Activated naive CD4-positive, alpha-beta T cell treated with anti-CD3 and anti-CD28 coated beads, Interleukin-2, amount 50 U/mL, for 24 hours (primary cell): ENCODE measurements at regions not wholly inside any gene's neighbourhood (a gene's known extent, or its start where the extent isn't known, plus 50 kb on each side); places are given as distances from the start of the nearest gene placed in this dataset.

Experiments used
- H3K27ac Mint-ChIP-seq: one replicate; pipeline ENCODE4 v1.8.0; 2021; ENCODE audit warnings: mild to moderate bottlenecking, mixed read lengths
- H3K27me3 Mint-ChIP-seq: one replicate; pipeline ENCODE4 v1.8.0; 2021; ENCODE audit warnings: mixed read lengths
- H3K36me3 Mint-ChIP-seq: one replicate; pipeline ENCODE4 v1.8.0; 2021; ENCODE audit warnings: mixed read lengths
- H3K4me1 Mint-ChIP-seq: one replicate; pipeline ENCODE4 v1.8.0; 2021; ENCODE audit warnings: mixed read lengths
- H3K4me3 Mint-ChIP-seq: one replicate; pipeline ENCODE4 v1.8.0; 2021; ENCODE audit warnings: mild to moderate bottlenecking, mixed read lengths
- H3K9me3 Mint-ChIP-seq: one replicate; pipeline ENCODE4 v1.8.0; 2021; ENCODE audit warnings: mixed read lengths

- Mint-ChIP-seq H3K4me1 (peaks cover 11% of the 10 kb centered on the region), H3K36me3 (no peaks in the 10 kb centered on the region), H3K4me3 (no peak overlapping the region), H3K27me3 (peaks cover 10% of the 10 kb centered on the region), H3K9me3 (no peaks in the 10 kb centered on the region), H3K27ac (no peak overlapping the region)
These were observed 126.0 kb upstream of the IQSEC1 start for GRCh38 chr3:13199006-13199776.

GRCh38 chr3:13198264-13198879 lies 125.1 kb upstream of the IQSEC1 start:
- H3K4me3 Mint-ChIP-seq: no peak overlapping the region
- peaks cover 11% of the 10 kb centered on the region for H3K4me1 Mint-ChIP-seq
- no peaks in the 10 kb centered on the region for H3K9me3 Mint-ChIP-seq
- H3K27me3 Mint-ChIP-seq: peaks cover 9% of the 10 kb centered on the region
- no peak overlapping the region for H3K27ac Mint-ChIP-seq
- no peaks in the 10 kb centered on the region for H3K36me3 Mint-ChIP-seq

GRCh38 chr3:13197795-13198194 lies 124.6 kb upstream of the IQSEC1 start:
- H3K27me3 Mint-ChIP-seq: peaks cover 4% of the 10 kb centered on the region
- no peaks in the 10 kb centered on the region for H3K36me3 Mint-ChIP-seq
- no peak overlapping the region for H3K4me3 Mint-ChIP-seq
- peaks cover 11% of the 10 kb centered on the region for H3K4me1 Mint-ChIP-seq
- H3K27ac Mint-ChIP-seq: no peak overlapping the region
- H3K9me3 Mint-ChIP-seq: no peaks in the 10 kb centered on the region

- H3K36me3 Mint-ChIP-seq: no peaks in the 10 kb centered on the region
- peaks cover 11% of the 10 kb centered on the region for H3K4me1 Mint-ChIP-seq
- H3K9me3 Mint-ChIP-seq: no peaks in the 10 kb centered on the region
- no peak overlapping the region for H3K27ac Mint-ChIP-seq
- peaks cover 3% of the 10 kb centered on the region for H3K27me3 Mint-ChIP-seq
- H3K4me3 Mint-ChIP-seq: no peak overlapping the region
These were observed 124.1 kb upstream of the IQSEC1 start for GRCh38 chr3:13197281-13197680.

- Mint-ChIP-seq H3K27me3 (peaks cover 3% of the 10 kb centered on the region), H3K36me3 (peaks cover 2% of the 10 kb centered on the region), H3K4me1 (peaks cover 11% of the 10 kb centered on the region), H3K9me3 (no peaks in the 10 kb centered on the region), H3K27ac (no peak overlapping the region), H3K4me3 (no peak overlapping the region)
These were observed 122.1 kb upstream of the IQSEC1 start for GRCh38 chr3:13195374-13195773.

GRCh38 chr3:13194285-13195209 lies 121.3 kb upstream of the IQSEC1 start:
- peaks cover 14% of the 10 kb centered on the region for H3K4me1 Mint-ChIP-seq
- no peaks in the 10 kb centered on the region for H3K9me3 Mint-ChIP-seq
- no peak overlapping the region for H3K4me3 Mint-ChIP-seq
- no peak overlapping the region for H3K27ac Mint-ChIP-seq
- no peaks in the 10 kb centered on the region for H3K27me3 Mint-ChIP-seq
- H3K36me3 Mint-ChIP-seq: peaks cover 2% of the 10 kb centered on the region

GRCh38 chr3:13193320-13194284 lies 120.4 kb upstream of the IQSEC1 start:
- Mint-ChIP-seq H3K4me1 (peaks cover 17% of the 10 kb centered on the region), H3K4me3 (no peak overlapping the region), H3K36me3 (peaks cover 2% of the 10 kb centered on the region), H3K27ac (no peak overlapping the region), H3K9me3 (no peaks in the 10 kb centered on the region), H3K27me3 (no peaks in the 10 kb centered on the region)

- no peak overlapping the region for H3K4me3 Mint-ChIP-seq
- H3K9me3 Mint-ChIP-seq: no peaks in the 10 kb centered on the region
- H3K36me3 Mint-ChIP-seq: peaks cover 4% of the 10 kb centered on the region
- H3K27ac Mint-ChIP-seq: no peak overlapping the region
- H3K27me3 Mint-ChIP-seq: no peaks in the 10 kb centered on the region
- H3K4me1 Mint-ChIP-seq: peaks cover 17% of the 10 kb centered on the region
These were observed 119.4 kb upstream of the IQSEC1 start for GRCh38 chr3:13192471-13193213.

- no peak overlapping the region for H3K4me3 Mint-ChIP-seq
- no peak overlapping the region for H3K27ac Mint-ChIP-seq
These were observed 117.8 kb upstream of the IQSEC1 start for GRCh38 chr3:13191016-13191415.

GRCh38 chr3:13190378-13190765 lies 117.1 kb upstream of the IQSEC1 start:
- Mint-ChIP-seq H3K27me3 (no peaks in the 10 kb centered on the region), H3K9me3 (no peaks in the 10 kb centered on the region), H3K4me1 (peaks cover 7% of the 10 kb centered on the region), H3K4me3 (no peak overlapping the region), H3K27ac (no peak overlapping the region), H3K36me3 (peaks cover 4% of the 10 kb centered on the region)

More at GRCh38 chr3:13191016-13191415, 117.8 kb upstream of the IQSEC1 start:
- Mint-ChIP-seq H3K36me3 (peaks cover 4% of the 10 kb centered on the region), H3K9me3 (no peaks in the 10 kb centered on the region), H3K27me3 (no peaks in the 10 kb centered on the region), H3K4me1 (peaks cover 13% of the 10 kb centered on the region)

GRCh38 chr3:13189639-13190377 lies 116.6 kb upstream of the IQSEC1 start:
- H3K4me1 Mint-ChIP-seq: peaks cover 7% of the 10 kb centered on the region
- no peak overlapping the region for H3K27ac Mint-ChIP-seq
- no peak overlapping the region for H3K4me3 Mint-ChIP-seq
- no peaks in the 10 kb centered on the region for H3K27me3 Mint-ChIP-seq
- H3K9me3 Mint-ChIP-seq: no peaks in the 10 kb centered on the region
- H3K36me3 Mint-ChIP-seq: peaks cover 4% of the 10 kb centered on the region

GRCh38 chr3:13188975-13189374 lies 115.7 kb upstream of the IQSEC1 start:
- no peaks in the 10 kb centered on the region for H3K27me3 Mint-ChIP-seq

GRCh38 chr3:13188181-13188779 lies 115.1 kb upstream of the IQSEC1 start:
- Mint-ChIP-seq H3K36me3 (peaks cover 4% of the 10 kb centered on the region), H3K27me3 (no peaks in the 10 kb centered on the region), H3K4me1 (peaks cover 7% of the 10 kb centered on the region), H3K9me3 (no peaks in the 10 kb centered on the region), H3K27ac (no peak overlapping the region), H3K4me3 (no peak overlapping the region)

More at GRCh38 chr3:13188975-13189374, 115.7 kb upstream of the IQSEC1 start:
- no peak overlapping the region for H3K4me3 Mint-ChIP-seq
- H3K9me3 Mint-ChIP-seq: no peaks in the 10 kb centered on the region
- H3K36me3 Mint-ChIP-seq: peaks cover 4% of the 10 kb centered on the region
- no peak overlapping the region for H3K27ac Mint-ChIP-seq
- H3K4me1 Mint-ChIP-seq: peaks cover 7% of the 10 kb centered on the region
